Transverse colon (tissue), 4 donors: ENCODE measurements at regions not wholly inside any gene's neighbourhood (a gene's known extent, or its start where the extent isn't known, plus 50 kb on each side); places are given as distances from the start of the nearest gene placed in this dataset.

Source experiments
- DNase-seq: peaks from one replicate; pipeline ENCODE4 v3.0.0-alpha.2; 2019
- H3K27ac ChIP-seq, 4 donors: fragments of 200-600 bp; sonication (generic); 2 replicates each; pipeline ENCODE4 v1.5.1; 2016 to 2018; ENCODE audit warnings: inconsistent platforms in 4 of 4
- H3K27me3 ChIP-seq: fragments of 200-600 bp; sonication (generic); 2 replicates; pipeline ENCODE4 v1.5.1; 2017; ENCODE audit warnings: inconsistent platforms
- H3K36me3 ChIP-seq, 4 donors: fragments of 200-600 bp; sonication (generic); 2 replicates each; pipeline ENCODE4 v1.5.1; 2017 to 2019; ENCODE audit warnings: inconsistent platforms in 4 of 4
- H3K4me1 ChIP-seq, 4 donors: fragments of 200-600 bp; sonication (generic); 2 replicates each; pipeline ENCODE4 v1.5.1; 2017 to 2020; ENCODE audit warnings: inconsistent platforms in 4 of 4
- H3K4me3 ChIP-seq, 4 donors: fragments of 200-600 bp; sonication (generic); 1 replicate in 1 of 4; 2 replicates in 3 of 4; pipeline versions ENCODE4 v1.5.1 to v1.6.1; 2017 to 2019; ENCODE audit warnings: inconsistent platforms in 4 of 4
- H3K9me3 ChIP-seq, 2 donors: fragments of 200-600 bp; sonication (generic); 2 replicates each; pipeline ENCODE4 v1.5.1; 2017 to 2019; ENCODE audit warnings: inconsistent platforms in 2 of 2
- CTCF ChIP-seq, 5 experiments: fragments of 200-600 bp in 3 of 5; fragments of 450-650 bp in 2 of 5; sonication (generic) in 3 of 5; IDR thresholded peaks; 1 replicate in 2 of 5; 2 replicates in 3 of 5; pipeline ENCODE4 v1.5.1; 2016 to 2017; ENCODE audit warnings: antibody characterized with exemption in 5 of 5, inconsistent platforms in 3 of 5, mild to moderate bottlenecking in 2 of 5, moderate library complexity in 1 of 5
- EP300 ChIP-seq: sonication (generic); formaldehyde crosslinking; IDR thresholded peaks from one replicate; pipeline ENCODE4 v1.6.1; 2017; ENCODE audit warnings: antibody characterized with exemption, low read depth
- POLR2A ChIP-seq: fragments of 450-650 bp; IDR thresholded peaks from one replicate; pipeline ENCODE4 v1.6.1; 2016; ENCODE audit warnings: antibody characterized with exemption, mild to moderate bottlenecking, moderate library complexity
- POLR2AphosphoS5 ChIP-seq, 3 donors: sonication (generic); formaldehyde crosslinking; IDR thresholded peaks; one replicate each; pipeline ENCODE4 v1.6.1; 2016; ENCODE audit warnings: antibody characterized with exemption in 3 of 3
- WGBS, 2 donors: methylation state at CpG; one replicate each; pipeline ENCODE4 v1.1.5; 2018; ENCODE audit warnings: low coverage in 1 of 2; 5-methylcytosine and 5-hydroxymethylcytosine counted together
- in situ Hi-C, 4 donors: fragments of 200-750 bp; cut with MboI; loops; one replicate each; pipeline versions ENCODE4 v1.15.0 to v1.15.1; 2017; ENCODE audit warnings: low sequenced_read_pairs in 3 of 4, low pct_ligation_motif_present in 1 of 4, low pct_unique_long_range_greater_than_20kb in 1 of 4
- intact Hi-C: fragments of 100-400 bp; cut with DNase I; formaldehyde crosslinking; loops from one replicate; pipeline ENCODE4 v1.15.1; 2023; ENCODE audit warnings: low total_unique reads

GRCh38 chr2:107102176-107102575 lies 216.2 kb upstream of the ST6GAL2 start:
- 93 to 97% methylated on average over 7 to 8 of the region's 8 CpGs for WGBS, 2 donors
- Histone ChIP-seq H3K36me3 (no peaks in the 10 kb centered on the region), H3K9me3 (no peaks in the 10 kb centered on the region), H3K27me3 (no peaks in the 10 kb centered on the region), H3K27ac (no peak overlapping the region), H3K4me1 (no peaks in the 10 kb centered on the region), H3K4me3 (no peak overlapping the region)
- no peak for DNase-seq
- TF ChIP-seq POLR2AphosphoS5 (IDR thresholded peaks at IDR 0.05): no peak
- no peak for TF ChIP-seq EP300
- TF ChIP-seq CTCF (IDR thresholded peaks at IDR 0.05): no peak
- TF ChIP-seq POLR2A: no peak
- intact Hi-C loops (no loop called here), in situ Hi-C loops (no loop called here)

GRCh38 chr2:107107351-107107750 lies 221.4 kb upstream of the ST6GAL2 start:
- WGBS, 2 donors: 59 to 88% methylated on average over 2 of the region's 2 CpGs
- H3K4me1 ChIP-seq: no peaks in the 10 kb centered on the region
- H3K27ac ChIP-seq: no peak overlapping the region
- DNase-seq: no peak
- no peaks in the 10 kb centered on the region for H3K9me3 ChIP-seq
- H3K27me3 ChIP-seq: no peaks in the 10 kb centered on the region
- no peaks in the 10 kb centered on the region for H3K36me3 ChIP-seq
- H3K4me3 ChIP-seq: no peak overlapping the region
- in situ Hi-C loops: no loop called here
- intact Hi-C loops: no loop called here
- TF ChIP-seq EP300: no peak
- no peak for TF ChIP-seq POLR2A
- no peak for TF ChIP-seq CTCF (IDR thresholded peaks at IDR 0.05)
- TF ChIP-seq POLR2AphosphoS5 (IDR thresholded peaks at IDR 0.05): no peak

- TF ChIP-seq EP300 (no peak), POLR2A (no peak), CTCF (IDR thresholded peaks at IDR 0.05) (no peak), POLR2AphosphoS5 (IDR thresholded peaks at IDR 0.05) (no peak)
- no peaks in the 10 kb centered on the region for H3K9me3 ChIP-seq
- no peaks in the 10 kb centered on the region for H3K27me3 ChIP-seq
- no peak overlapping the region for H3K27ac ChIP-seq
- 63 to 73% methylated on average over 1 to 2 of the region's 2 CpGs for WGBS, 2 donors
- no peak for DNase-seq
- in situ Hi-C loops: no loop called here
- H3K4me1 ChIP-seq: no peaks in the 10 kb centered on the region
- no peak overlapping the region for H3K4me3 ChIP-seq
- H3K36me3 ChIP-seq: no peaks in the 10 kb centered on the region
- intact Hi-C loops: no loop called here
Observed at GRCh38 chr2:107108556-107108955, 222.6 kb upstream of the ST6GAL2 start.

GRCh38 chr2:107111623-107112022 lies 225.7 kb upstream of the ST6GAL2 start:
- 82 to 86% methylated on average over 1 of the region's 1 CpG for WGBS, 2 donors
- TF ChIP-seq EP300: no peak
- no peak for TF ChIP-seq CTCF (IDR thresholded peaks at IDR 0.05)
- TF ChIP-seq POLR2A: no peak
- TF ChIP-seq POLR2AphosphoS5 (IDR thresholded peaks at IDR 0.05): no peak

More at GRCh38 chr2:107111623-107112022, 225.7 kb upstream of the ST6GAL2 start:
- Histone ChIP-seq H3K4me1 (no peaks in the 10 kb centered on the region), H3K4me3 (no peak overlapping the region), H3K27me3 (no peaks in the 10 kb centered on the region), H3K27ac (no peak overlapping the region), H3K9me3 (no peaks in the 10 kb centered on the region), H3K36me3 (no peaks in the 10 kb centered on the region)
- in situ Hi-C loops: no loop called here
- no peak for DNase-seq
- intact Hi-C loops: no loop called here
